HL-60 (cell line): ENCODE measurements at regions not wholly inside any gene's neighbourhood (a gene's known extent, or its start where the extent isn't known, plus 50 kb on each side); places are given as distances from the start of the nearest gene placed in this dataset.
"Not testable (repeated sequence)": the region's sequence is repeated elsewhere in the genome, so short reads cannot be mapped to it uniquely, and the experiment has no call there.

Experiments
- GABPA ChIP-seq: IDR thresholded peaks from 2 replicates; pipeline ENCODE4 v1.6.1; 2012; ENCODE audit warnings: low read depth
- POLR2AphosphoS5 ChIP-seq: IDR thresholded peaks from 2 replicates; pipeline ENCODE4 v1.6.1; 2012; ENCODE audit warnings: low read depth
- SPI1 ChIP-seq: IDR thresholded peaks from 2 replicates; pipeline ENCODE4 v1.6.1; 2012; ENCODE audit warnings: low read depth, mild to moderate bottlenecking, borderline replicate concordance
- TF ChIP-seq, protein P1 (sequence below): IDR thresholded peaks from one replicate; pipeline ENCODE4 v1.5.1; 2011; ENCODE audit warnings: low read length, control low read depth, inconsistent platforms; ENCODE audit not compliant: insufficient read depth
- TF ChIP-seq, protein P2 (sequence below): IDR thresholded peaks from 2 replicates; pipeline ENCODE4 v1.6.1; 2012; ENCODE audit warnings: low read depth; ENCODE audit not compliant: insufficient replicate concordance

DNA sequence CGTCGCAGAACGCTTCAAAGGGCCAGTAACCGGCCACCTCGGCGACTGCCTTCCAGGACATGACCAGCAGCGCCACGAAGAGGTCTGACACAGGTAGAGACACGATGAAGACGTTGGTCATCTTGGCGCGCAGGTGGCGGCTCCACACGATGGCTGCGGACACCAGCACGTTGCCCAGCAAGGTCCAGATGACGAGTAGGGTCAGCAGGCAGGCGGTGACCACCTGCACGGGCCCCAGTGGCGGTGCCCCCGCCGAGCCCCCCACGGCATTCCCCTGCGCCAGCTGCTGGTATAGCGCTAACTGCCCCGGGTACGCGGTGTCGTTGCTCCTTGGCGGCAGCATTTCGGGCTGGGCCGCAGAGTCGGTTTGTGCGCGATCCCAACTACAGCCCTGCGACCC lies 2994.1 kb downstream of the RPIA start:
- TF ChIP-seq, protein P1, sequence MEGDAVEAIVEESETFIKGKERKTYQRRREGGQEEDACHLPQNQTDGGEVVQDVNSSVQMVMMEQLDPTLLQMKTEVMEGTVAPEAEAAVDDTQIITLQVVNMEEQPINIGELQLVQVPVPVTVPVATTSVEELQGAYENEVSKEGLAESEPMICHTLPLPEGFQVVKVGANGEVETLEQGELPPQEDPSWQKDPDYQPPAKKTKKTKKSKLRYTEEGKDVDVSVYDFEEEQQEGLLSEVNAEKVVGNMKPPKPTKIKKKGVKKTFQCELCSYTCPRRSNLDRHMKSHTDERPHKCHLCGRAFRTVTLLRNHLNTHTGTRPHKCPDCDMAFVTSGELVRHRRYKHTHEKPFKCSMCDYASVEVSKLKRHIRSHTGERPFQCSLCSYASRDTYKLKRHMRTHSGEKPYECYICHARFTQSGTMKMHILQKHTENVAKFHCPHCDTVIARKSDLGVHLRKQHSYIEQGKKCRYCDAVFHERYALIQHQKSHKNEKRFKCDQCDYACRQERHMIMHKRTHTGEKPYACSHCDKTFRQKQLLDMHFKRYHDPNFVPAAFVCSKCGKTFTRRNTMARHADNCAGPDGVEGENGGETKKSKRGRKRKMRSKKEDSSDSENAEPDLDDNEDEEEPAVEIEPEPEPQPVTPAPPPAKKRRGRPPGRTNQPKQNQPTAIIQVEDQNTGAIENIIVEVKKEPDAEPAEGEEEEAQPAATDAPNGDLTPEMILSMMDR = not testable (repeated sequence)
- TF ChIP-seq POLR2AphosphoS5, SPI1, GABPA: not testable (repeated sequence)
- TF ChIP-seq, protein P2, sequence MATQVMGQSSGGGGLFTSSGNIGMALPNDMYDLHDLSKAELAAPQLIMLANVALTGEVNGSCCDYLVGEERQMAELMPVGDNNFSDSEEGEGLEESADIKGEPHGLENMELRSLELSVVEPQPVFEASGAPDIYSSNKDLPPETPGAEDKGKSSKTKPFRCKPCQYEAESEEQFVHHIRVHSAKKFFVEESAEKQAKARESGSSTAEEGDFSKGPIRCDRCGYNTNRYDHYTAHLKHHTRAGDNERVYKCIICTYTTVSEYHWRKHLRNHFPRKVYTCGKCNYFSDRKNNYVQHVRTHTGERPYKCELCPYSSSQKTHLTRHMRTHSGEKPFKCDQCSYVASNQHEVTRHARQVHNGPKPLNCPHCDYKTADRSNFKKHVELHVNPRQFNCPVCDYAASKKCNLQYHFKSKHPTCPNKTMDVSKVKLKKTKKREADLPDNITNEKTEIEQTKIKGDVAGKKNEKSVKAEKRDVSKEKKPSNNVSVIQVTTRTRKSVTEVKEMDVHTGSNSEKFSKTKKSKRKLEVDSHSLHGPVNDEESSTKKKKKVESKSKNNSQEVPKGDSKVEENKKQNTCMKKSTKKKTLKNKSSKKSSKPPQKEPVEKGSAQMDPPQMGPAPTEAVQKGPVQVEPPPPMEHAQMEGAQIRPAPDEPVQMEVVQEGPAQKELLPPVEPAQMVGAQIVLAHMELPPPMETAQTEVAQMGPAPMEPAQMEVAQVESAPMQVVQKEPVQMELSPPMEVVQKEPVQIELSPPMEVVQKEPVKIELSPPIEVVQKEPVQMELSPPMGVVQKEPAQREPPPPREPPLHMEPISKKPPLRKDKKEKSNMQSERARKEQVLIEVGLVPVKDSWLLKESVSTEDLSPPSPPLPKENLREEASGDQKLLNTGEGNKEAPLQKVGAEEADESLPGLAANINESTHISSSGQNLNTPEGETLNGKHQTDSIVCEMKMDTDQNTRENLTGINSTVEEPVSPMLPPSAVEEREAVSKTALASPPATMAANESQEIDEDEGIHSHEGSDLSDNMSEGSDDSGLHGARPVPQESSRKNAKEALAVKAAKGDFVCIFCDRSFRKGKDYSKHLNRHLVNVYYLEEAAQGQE = not testable (repeated sequence)
